DMS153 treated with DMSO at 0.1 percent for 48 hours (cell line): ENCODE measurements at regions not wholly inside any gene's neighbourhood (a gene's known extent, or its start where the extent isn't known, plus 50 kb on each side); places are given as distances from the start of the nearest gene placed in this dataset.

Experiments
- DNase-seq: peaks from one replicate; lab custom pipeline; 2025; ENCODE audit not compliant: unreplicated experiment; lab: John Stamatoyannopoulos, UW

DNA sequence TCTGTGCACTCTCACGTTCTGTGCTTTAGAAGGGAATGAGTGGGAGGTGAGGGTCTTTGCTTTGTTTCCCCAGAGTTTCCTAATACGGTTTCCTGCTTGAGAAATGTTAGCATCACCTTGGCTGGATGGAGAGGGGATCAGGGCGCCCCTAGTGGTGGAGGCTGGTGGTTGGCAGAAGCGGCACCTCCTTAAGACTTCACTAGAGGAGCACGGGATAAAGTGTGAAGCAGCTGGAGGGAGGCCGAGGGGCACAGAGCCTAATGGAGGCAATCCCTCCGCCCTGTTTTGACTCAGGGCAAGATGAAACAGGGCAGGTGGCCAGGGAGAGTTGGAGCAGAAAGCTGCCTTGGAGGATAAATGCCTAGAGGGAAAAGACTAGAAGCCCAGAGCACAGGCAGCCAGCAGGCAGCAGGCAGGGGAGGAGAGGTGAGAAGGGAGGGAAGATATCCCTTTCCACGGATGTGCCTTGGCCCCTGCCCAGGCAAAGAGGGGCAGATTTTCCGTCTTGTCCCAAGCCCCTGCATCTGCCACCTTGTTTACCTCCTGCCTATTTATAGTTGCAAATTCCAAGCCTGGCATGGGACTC, 56.0 kb upstream of the BTRC start:
- no peak for DNase-seq

DNA sequence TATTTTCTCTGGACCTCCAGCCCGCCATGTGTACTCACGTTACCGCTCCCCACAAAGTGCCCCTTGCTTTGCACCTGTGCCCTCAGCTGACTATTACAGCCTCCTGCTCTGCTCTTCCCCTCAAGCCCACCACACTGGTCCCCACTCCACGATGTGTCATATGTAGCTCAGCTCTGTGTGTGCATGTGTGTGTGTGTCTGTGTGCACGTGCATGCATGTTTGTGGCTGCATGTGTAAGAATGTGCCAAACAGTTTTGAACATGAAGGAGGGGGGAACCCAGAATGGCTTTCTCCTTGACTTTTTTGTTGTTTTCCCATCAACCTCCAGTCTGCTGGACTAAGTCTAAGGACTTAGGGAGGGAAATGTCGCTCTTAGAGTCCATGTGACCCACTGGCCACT, 54.8 kb upstream of the BTRC start:
- no peak for DNase-seq

GRCh38 chr10:101301111-101301731, 52.7 kb upstream of the BTRC start:
- DNase-seq = peak; percentile 45

DNA sequence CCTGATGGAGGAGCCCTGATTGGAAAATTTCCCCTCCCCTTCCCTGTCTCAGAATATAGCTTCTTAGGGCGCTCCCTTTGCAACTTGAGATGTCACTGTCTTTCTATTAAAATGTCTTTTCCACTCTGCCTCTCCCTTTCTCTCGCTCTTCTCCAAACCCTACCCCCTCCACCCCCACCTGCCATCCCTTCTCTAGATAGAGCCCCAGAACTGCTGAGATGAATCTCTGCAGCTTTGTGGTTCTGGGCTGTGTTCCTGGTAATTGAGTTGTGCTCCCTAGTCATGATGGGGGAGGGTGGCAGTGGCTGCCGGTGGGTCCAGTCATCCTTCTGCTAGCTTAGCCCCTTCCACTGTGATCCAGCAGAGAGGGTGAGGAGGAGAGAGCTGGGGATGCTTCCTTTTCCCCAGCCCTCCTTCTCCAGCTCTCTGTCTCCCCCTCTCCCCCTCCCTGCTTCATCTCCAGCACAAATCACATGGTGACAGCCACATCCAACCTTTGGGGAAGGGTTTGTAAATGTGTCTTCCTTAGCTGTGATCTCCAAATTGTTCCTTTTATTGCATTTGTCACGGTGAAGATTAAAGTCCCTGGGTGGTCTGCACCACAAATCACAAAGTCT, 50.8 kb upstream of the BTRC start:
- DNase-seq = no peak
